Tibial nerve (tissue), 4 donors: ENCODE measurements at regions not wholly inside any gene's neighbourhood (a gene's known extent, or its start where the extent isn't known, plus 50 kb on each side); places are given as distances from the start of the nearest gene placed in this dataset.

ENCODE experiments used
- EP300 ChIP-seq, 2 donors: sonication (generic); formaldehyde crosslinking; IDR thresholded peaks; one replicate each; pipeline ENCODE4 v1.6.1; 2017; ENCODE audit warnings: antibody characterized with exemption in 2 of 2, mild to moderate bottlenecking in 1 of 2
- POLR2A ChIP-seq, 2 donors: fragments of 450-650 bp; IDR thresholded peaks; one replicate each; pipeline ENCODE4 v1.6.1; 2017; ENCODE audit warnings: antibody characterized with exemption in 2 of 2, mild to moderate bottlenecking in 2 of 2, moderate library complexity in 2 of 2
- TF ChIP-seq, protein P1 (sequence below), 5 experiments: fragments of 200-600 bp in 3 of 5; fragments of 450-650 bp in 2 of 5; sonication (generic) in 3 of 5; IDR thresholded peaks; one replicate each; pipeline ENCODE4 v1.5.1; 2016 to 2019; ENCODE audit warnings: antibody characterized with exemption in 5 of 5, mild to moderate bottlenecking in 3 of 5, moderate library complexity in 2 of 5

DNA sequence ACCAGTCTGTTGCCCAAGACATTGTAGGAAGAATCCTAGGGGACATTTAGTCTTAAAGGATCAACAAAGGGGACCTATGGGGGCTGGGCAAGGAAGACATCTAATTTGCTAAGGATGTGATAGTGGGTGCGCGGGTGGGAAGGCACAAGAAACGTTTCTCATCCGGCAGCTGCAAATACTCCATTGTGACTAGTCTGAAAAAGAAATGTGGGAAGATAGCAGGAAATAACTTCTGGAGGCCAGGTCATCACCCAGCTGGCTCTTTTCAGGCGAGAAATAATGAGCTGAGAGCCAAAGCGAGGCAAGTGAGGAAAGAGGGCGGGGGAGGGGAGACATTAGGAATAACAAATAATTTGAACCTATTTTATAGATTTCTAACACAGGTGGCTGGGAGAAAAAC is 70.3 kb upstream of the NCK2 start:
- TF ChIP-seq, protein P1, sequence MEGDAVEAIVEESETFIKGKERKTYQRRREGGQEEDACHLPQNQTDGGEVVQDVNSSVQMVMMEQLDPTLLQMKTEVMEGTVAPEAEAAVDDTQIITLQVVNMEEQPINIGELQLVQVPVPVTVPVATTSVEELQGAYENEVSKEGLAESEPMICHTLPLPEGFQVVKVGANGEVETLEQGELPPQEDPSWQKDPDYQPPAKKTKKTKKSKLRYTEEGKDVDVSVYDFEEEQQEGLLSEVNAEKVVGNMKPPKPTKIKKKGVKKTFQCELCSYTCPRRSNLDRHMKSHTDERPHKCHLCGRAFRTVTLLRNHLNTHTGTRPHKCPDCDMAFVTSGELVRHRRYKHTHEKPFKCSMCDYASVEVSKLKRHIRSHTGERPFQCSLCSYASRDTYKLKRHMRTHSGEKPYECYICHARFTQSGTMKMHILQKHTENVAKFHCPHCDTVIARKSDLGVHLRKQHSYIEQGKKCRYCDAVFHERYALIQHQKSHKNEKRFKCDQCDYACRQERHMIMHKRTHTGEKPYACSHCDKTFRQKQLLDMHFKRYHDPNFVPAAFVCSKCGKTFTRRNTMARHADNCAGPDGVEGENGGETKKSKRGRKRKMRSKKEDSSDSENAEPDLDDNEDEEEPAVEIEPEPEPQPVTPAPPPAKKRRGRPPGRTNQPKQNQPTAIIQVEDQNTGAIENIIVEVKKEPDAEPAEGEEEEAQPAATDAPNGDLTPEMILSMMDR (IDR thresholded peaks at IDR 0.05) = no peak
- TF ChIP-seq EP300 (IDR thresholded peaks at IDR 0.05) (no peak), POLR2A (IDR thresholded peaks at IDR 0.05) (no peak)
